A549 (cell line): ENCODE measurements at regions not wholly inside any gene's neighbourhood (a gene's known extent, or its start where the extent isn't known, plus 50 kb on each side); places are given as distances from the start of the nearest gene placed in this dataset.

ENCODE experiments used
- ATAC-seq, 2 experiments: fragments of 200-7000 bp in 1 of 2; fragments of >200 bp in 1 of 2; cut with Nextera tagmentation in 1 of 2; cut with Tn5 transposase in 1 of 2; 3 replicates each; pipeline versions ENCODE4 v1.8.0 to v1.9.1; 2018 to 2020; ENCODE audit warnings: mild to moderate bottlenecking in 1 of 2, moderate library complexity in 1 of 2
- CTCF ChIA-PET: fragments of 300-600 bp; sonication (Branson Sonifier 250); formaldehyde crosslinking; extraction: SDS; loops from one replicate; lab custom pipeline; 2021; ENCODE audit warnings: antibody characterized with exemption, inconsistent platforms; lab: Yijun Ruan, JAX
- POLR2A ChIA-PET: fragments of 350-600 bp; formaldehyde crosslinking; extraction: SDS; loops from one replicate; lab custom pipeline; 2021; ENCODE audit warnings: antibody characterized with exemption, inconsistent platforms; lab: Yijun Ruan, JAX
- DNase-seq, 2 experiments: peaks; one replicate each; pipeline versions ENCODE4 v3.0.0 to v3.0.0-alpha.2; 2011 to 2016; ENCODE audit warnings: low read depth in 1 of 2, low spot score in 1 of 2
- FAIRE-seq: peaks from 2 replicates; lab custom pipeline; 2011; peaks lifted over from hg19 to GRCh38; lab: Jason Lieb, UNC
- H3K27ac ChIP-seq, 2 experiments: fragments of >200 bp; sonication (Bioruptor Twin); formaldehyde crosslinking; 3 replicates each; pipeline ENCODE4 v1.5.1; 2016 to 2017
- H3K4me1 ChIP-seq: fragments of >200 bp; sonication (Bioruptor Twin); formaldehyde crosslinking; 3 replicates; pipeline ENCODE4 v1.6.1; 2016
- H3K4me2 ChIP-seq: fragments of >200 bp; sonication (Bioruptor Twin); formaldehyde crosslinking; 3 replicates; pipeline ENCODE4 v1.6.1; 2016
- H3K4me3 ChIP-seq: fragments of >200 bp; sonication (Bioruptor Twin); formaldehyde crosslinking; 3 replicates; pipeline ENCODE4 v1.5.1; 2016
- H3K9me3 ChIP-seq: fragments of >200 bp; sonication (Bioruptor Twin); formaldehyde crosslinking; 3 replicates; pipeline ENCODE4 v1.6.1; 2016
- BHLHE40 ChIP-seq: IDR thresholded peaks from 2 replicates; pipeline ENCODE4 v1.6.1; 2012; ENCODE audit warnings: low read depth, low read length, inconsistent platforms
- CBX2 ChIP-seq: fragments of 200-600 bp; sonication (generic); IDR thresholded peaks from 2 replicates; pipeline ENCODE4 v1.6.1; 2016; ENCODE audit warnings: low read depth, mild to moderate bottlenecking, borderline replicate concordance
- CHD2 ChIP-seq: fragments of 150-350 bp; IDR thresholded peaks from 2 replicates; pipeline ENCODE4 v1.6.1; 2014; ENCODE audit warnings: low read length; ENCODE audit not compliant: partially characterized antibody
- CHD4 ChIP-seq: fragments of 200-600 bp; sonication (generic); IDR thresholded peaks from 2 replicates; pipeline ENCODE4 v1.6.1; 2016; ENCODE audit warnings: antibody characterized with exemption, mild to moderate bottlenecking, borderline replicate concordance
- EHF ChIP-seq: fragments of 250-450 bp; sonication (Bioruptor Pico); IDR thresholded peaks from 2 replicates; pipeline ENCODE4 v1.5.0; 2020; ENCODE audit warnings: mild to moderate bottlenecking
- EHMT2 ChIP-seq: fragments of 200-600 bp; sonication (generic); IDR thresholded peaks from 2 replicates; pipeline ENCODE4 v1.6.1; 2016; ENCODE audit warnings: antibody characterized with exemption, low read depth, mild to moderate bottlenecking, moderate library complexity
- FOSB ChIP-seq: fragments of 250-450 bp; sonication (Bioruptor Pico); IDR thresholded peaks from 2 replicates; pipeline ENCODE4 v1.5.0; 2020; ENCODE audit warnings: mild to moderate bottlenecking, moderate library complexity
- FOSL2 ChIP-seq, 2 experiments: fragments of 450-650 bp in 1 of 2; fragments of >200 bp in 1 of 2; sonication (Bioruptor Twin) in 1 of 2; formaldehyde crosslinking; IDR thresholded peaks; 2 replicates each; pipeline versions ENCODE4 v1.5.0 to v1.6.1; 2016 to 2020; ENCODE audit warnings: mild to moderate bottlenecking in 1 of 2, moderate library complexity in 1 of 2
- GATA3 ChIP-seq: IDR thresholded peaks from 2 replicates; pipeline ENCODE4 v1.6.1; 2012; ENCODE audit warnings: borderline replicate concordance
- HDAC2 ChIP-seq: fragments of 200-600 bp; sonication (generic); IDR thresholded peaks from 2 replicates; pipeline ENCODE4 v1.6.1; 2016
- HOXB13 ChIP-seq: fragments of 250-450 bp; sonication (Bioruptor Pico); IDR thresholded peaks from 2 replicates; pipeline ENCODE4 v1.5.0; 2020; ENCODE audit warnings: low read depth, mild to moderate bottlenecking, moderate library complexity
- JUN ChIP-seq, 2 experiments: fragments of >200 bp; sonication (Bioruptor Twin); formaldehyde crosslinking; IDR thresholded peaks; 2 replicates in 1 of 2; 3 replicates in 1 of 2; pipeline ENCODE4 v1.6.1; 2016 to 2017
- KDM1A ChIP-seq: fragments of 200-600 bp; sonication (generic); IDR thresholded peaks from 2 replicates; pipeline ENCODE4 v1.6.1; 2016; ENCODE audit warnings: low read depth, mild to moderate bottlenecking
- KDM5A ChIP-seq: fragments of 200-600 bp; sonication (generic); IDR thresholded peaks from 2 replicates; pipeline ENCODE4 v1.6.1; 2016; ENCODE audit warnings: antibody characterized with exemption, mild to moderate bottlenecking
- NFE2L2 ChIP-seq: fragments of 150-350 bp; conservative IDR thresholded peaks from 2 replicates; pipeline ENCODE4 v1.6.1; 2014; ENCODE audit warnings: low read length
- NR3C1 ChIP-seq: fragments of >200 bp; sonication (Bioruptor Twin); formaldehyde crosslinking; IDR thresholded peaks from 3 replicates; pipeline ENCODE4 v1.6.1; 2017
- PHF8 ChIP-seq: fragments of 200-600 bp; sonication (generic); IDR thresholded peaks from 2 replicates; pipeline ENCODE4 v1.6.1; 2016; ENCODE audit warnings: low read depth, mild to moderate bottlenecking, antibody characterized with exemption, moderate library complexity, borderline replicate concordance
- RAD21 ChIP-seq, 2 experiments: fragments of >200 bp in 1 of 2; sonication (Bioruptor Twin) in 1 of 2; formaldehyde crosslinking in 1 of 2; IDR thresholded peaks in 1 of 2; conservative IDR thresholded peaks in 1 of 2; 2 replicates in 1 of 2; 3 replicates in 1 of 2; pipeline ENCODE4 v1.6.1; 2012 to 2018; ENCODE audit warnings: inconsistent platforms in 1 of 2
- RARB ChIP-seq: fragments of 250-450 bp; sonication (Bioruptor Pico); IDR thresholded peaks from 2 replicates; pipeline ENCODE4 v1.8.0; 2021; ENCODE audit warnings: mild to moderate bottlenecking, moderate library complexity
- RNF2 ChIP-seq: fragments of 200-600 bp; sonication (generic); IDR thresholded peaks from 2 replicates; pipeline ENCODE4 v1.6.1; 2016; ENCODE audit warnings: low read depth, mild to moderate bottlenecking, antibody characterized with exemption, moderate library complexity, borderline replicate concordance
- SMC3 ChIP-seq: fragments of >200 bp; sonication (Bioruptor Twin); formaldehyde crosslinking; IDR thresholded peaks from 3 replicates; pipeline ENCODE4 v1.6.1; 2018; ENCODE audit warnings: inconsistent platforms
- SREBF2 ChIP-seq: fragments of 450-650 bp; IDR thresholded peaks from 2 replicates; pipeline ENCODE4 v1.6.1; 2014; ENCODE audit warnings: mild to moderate bottlenecking, moderate library complexity
- TFCP2L1 ChIP-seq: fragments of 250-450 bp; sonication (Bioruptor Pico); IDR thresholded peaks from 2 replicates; pipeline ENCODE4 v1.5.0; 2021; ENCODE audit warnings: mild to moderate bottlenecking
- ZC3H11A ChIP-seq: fragments of 450-650 bp; IDR thresholded peaks from 2 replicates; pipeline ENCODE4 v1.6.1; 2014; ENCODE audit warnings: antibody characterized with exemption, mild to moderate bottlenecking
- WGBS: methylation state at CpG from one replicate; pipeline ENCODE4 v1.1.6; 2017; ENCODE audit errors: missing lambda C conversion rate; 5-methylcytosine and 5-hydroxymethylcytosine counted together
- TF ChIP-seq, protein P1 (sequence below): fragments of 200-600 bp; sonication (generic); IDR thresholded peaks from 2 replicates; pipeline ENCODE4 v1.6.1; 2016; ENCODE audit warnings: antibody characterized with exemption, mild to moderate bottlenecking, moderate library complexity
- TF ChIP-seq, protein P2 (sequence below): fragments of >200 bp; sonication (Bioruptor Twin); formaldehyde crosslinking; IDR thresholded peaks from 3 replicates; pipeline ENCODE4 v1.6.1; 2016

DNA sequence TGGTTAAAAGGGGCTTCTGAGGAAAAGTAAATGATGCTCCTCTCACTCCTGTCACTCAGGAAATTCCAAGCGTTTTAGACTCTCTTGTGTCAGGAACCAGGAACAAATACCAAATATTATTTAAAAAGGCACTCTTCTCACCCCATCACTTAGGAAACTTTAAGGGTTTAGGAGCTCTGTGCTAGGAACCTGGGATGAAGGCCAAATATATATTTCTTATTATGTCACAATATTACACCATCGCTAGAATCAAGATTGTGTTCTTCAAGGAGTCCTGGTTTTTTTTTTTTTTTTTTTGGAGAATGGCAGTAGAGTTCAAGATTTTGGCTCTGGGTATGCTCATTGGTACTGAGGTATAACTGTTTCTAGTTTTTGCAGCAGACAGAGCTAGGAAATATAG, 79.0 kb upstream of the HEPHL1 start:
- ATAC-seq, result no peak
- Histone ChIP-seq H3K4me1 (no peaks in the 10 kb centered on the region), H3K9me3 (no peaks in the 10 kb centered on the region), H3K4me2 (no peak overlapping the region), H3K27ac (no peak overlapping the region), H3K4me3 (no peak overlapping the region)
- ChIA-PET POLR2A (no interaction called here), CTCF (interaction anchor here (1.4 kb wide), 1 partner anchor 47 kb away, joined by 5 read pairs; no protein-coding TSS in a partner anchor)
- no peak for DNase-seq
- FAIRE-seq, result no peak
- TF ChIP-seq HDAC2, result no peak
- TF ChIP-seq, protein P1, sequence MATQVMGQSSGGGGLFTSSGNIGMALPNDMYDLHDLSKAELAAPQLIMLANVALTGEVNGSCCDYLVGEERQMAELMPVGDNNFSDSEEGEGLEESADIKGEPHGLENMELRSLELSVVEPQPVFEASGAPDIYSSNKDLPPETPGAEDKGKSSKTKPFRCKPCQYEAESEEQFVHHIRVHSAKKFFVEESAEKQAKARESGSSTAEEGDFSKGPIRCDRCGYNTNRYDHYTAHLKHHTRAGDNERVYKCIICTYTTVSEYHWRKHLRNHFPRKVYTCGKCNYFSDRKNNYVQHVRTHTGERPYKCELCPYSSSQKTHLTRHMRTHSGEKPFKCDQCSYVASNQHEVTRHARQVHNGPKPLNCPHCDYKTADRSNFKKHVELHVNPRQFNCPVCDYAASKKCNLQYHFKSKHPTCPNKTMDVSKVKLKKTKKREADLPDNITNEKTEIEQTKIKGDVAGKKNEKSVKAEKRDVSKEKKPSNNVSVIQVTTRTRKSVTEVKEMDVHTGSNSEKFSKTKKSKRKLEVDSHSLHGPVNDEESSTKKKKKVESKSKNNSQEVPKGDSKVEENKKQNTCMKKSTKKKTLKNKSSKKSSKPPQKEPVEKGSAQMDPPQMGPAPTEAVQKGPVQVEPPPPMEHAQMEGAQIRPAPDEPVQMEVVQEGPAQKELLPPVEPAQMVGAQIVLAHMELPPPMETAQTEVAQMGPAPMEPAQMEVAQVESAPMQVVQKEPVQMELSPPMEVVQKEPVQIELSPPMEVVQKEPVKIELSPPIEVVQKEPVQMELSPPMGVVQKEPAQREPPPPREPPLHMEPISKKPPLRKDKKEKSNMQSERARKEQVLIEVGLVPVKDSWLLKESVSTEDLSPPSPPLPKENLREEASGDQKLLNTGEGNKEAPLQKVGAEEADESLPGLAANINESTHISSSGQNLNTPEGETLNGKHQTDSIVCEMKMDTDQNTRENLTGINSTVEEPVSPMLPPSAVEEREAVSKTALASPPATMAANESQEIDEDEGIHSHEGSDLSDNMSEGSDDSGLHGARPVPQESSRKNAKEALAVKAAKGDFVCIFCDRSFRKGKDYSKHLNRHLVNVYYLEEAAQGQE, result no peak
- no peak for TF ChIP-seq NFE2L2
- no peak for TF ChIP-seq RARB (CRISPR knock-in tag)
- no peak for TF ChIP-seq ZC3H11A
- TF ChIP-seq SMC3, result no peak
- TF ChIP-seq RNF2, result no peak
- TF ChIP-seq TFCP2L1 (CRISPR knock-in tag), result no peak
- TF ChIP-seq PHF8, result no peak
- no peak for TF ChIP-seq JUN (IDR thresholded peaks at IDR 0.05)
- TF ChIP-seq, protein P2, sequence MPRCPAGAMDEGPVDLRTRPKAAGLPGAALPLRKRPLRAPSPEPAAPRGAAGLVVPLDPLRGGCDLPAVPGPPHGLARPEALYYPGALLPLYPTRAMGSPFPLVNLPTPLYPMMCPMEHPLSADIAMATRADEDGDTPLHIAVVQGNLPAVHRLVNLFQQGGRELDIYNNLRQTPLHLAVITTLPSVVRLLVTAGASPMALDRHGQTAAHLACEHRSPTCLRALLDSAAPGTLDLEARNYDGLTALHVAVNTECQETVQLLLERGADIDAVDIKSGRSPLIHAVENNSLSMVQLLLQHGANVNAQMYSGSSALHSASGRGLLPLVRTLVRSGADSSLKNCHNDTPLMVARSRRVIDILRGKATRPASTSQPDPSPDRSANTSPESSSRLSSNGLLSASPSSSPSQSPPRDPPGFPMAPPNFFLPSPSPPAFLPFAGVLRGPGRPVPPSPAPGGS, result no peak
- no peak for TF ChIP-seq CHD4
- TF ChIP-seq KDM1A, result no peak
- no peak for TF ChIP-seq FOSB (CRISPR knock-in tag)
- TF ChIP-seq, all 56 proteins: peak for 0
- whole genome bisulfite sequencing, result 4% methylated on average over 2 of the region's 2 CpGs

DNA sequence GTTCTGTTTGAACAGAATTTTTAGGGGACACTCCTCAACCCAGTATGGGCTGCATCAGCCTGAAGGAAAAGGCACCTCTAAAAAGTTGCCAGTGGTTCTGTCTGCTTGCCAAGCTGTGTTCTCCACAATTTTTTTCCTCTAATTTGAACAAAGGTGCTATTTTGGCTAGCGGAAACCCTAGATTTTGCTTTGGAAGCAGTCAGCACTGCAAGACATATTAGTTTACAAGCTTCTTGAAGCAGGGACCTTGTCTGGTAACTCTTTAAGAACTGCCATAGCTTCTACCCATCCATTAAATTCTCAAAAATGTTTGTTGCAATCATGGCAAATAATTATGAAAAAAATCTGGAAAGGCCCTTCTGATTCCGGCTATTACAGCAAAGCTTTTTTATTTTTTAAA, 75.6 kb upstream of the HEPHL1 start:
- no peak for FAIRE-seq
- ChIA-PET POLR2A (no interaction called here), CTCF (no interaction called here)
- no peak overlapping the region for H3K4me3 ChIP-seq
- TF ChIP-seq FOSL2 (IDR thresholded peaks at IDR 0.05) (no peak), FOSL2 (CRISPR knock-in tag; IDR thresholded peaks at IDR 0.05) (no peak), CHD4 (no peak), GATA3 (no peak), NR3C1 (no peak), KDM5A (no peak), CBX2 (no peak), BHLHE40 (no peak), EHF (CRISPR knock-in tag) (no peak), EHMT2 (no peak), NFE2L2 (no peak), SREBF2 (no peak), CHD2 (no peak), RAD21 (conservative IDR thresholded peaks at IDR 0.05 in 1 of 2, IDR thresholded peaks at IDR 0.05 in 1 of 2) (no peak), HOXB13 (CRISPR knock-in tag) (no peak)
- TF ChIP-seq, protein P1, result no peak
- no peak for ATAC-seq
- H3K4me2 ChIP-seq, result no peak overlapping the region
- H3K4me1 ChIP-seq, result no peaks in the 10 kb centered on the region
- no peak for DNase-seq
- no peak overlapping the region for H3K27ac ChIP-seq
- 88% methylated on average over 2 of the region's 2 CpGs for WGBS
- H3K9me3 ChIP-seq, result no peaks in the 10 kb centered on the region
